GM21367 (cell line): ENCODE measurements at regions not wholly inside any gene's neighbourhood (a gene's known extent, or its start where the extent isn't known, plus 50 kb on each side); places are given as distances from the start of the nearest gene placed in this dataset.
"Not testable (repeated sequence)": the region's sequence is repeated elsewhere in the genome, so short reads cannot be mapped to it uniquely, and the experiment has no call there.

ENCODE experiments used
- ATAC-seq: cut with Tn5 transposase; IDR thresholded peaks from one replicate; pipeline ENCODE4 v1.9.1; 2021; ENCODE audit not compliant: unreplicated experiment

GRCh38 chr17:77607606-77608005 is 350.9 kb upstream of the TNRC6C start:
- no peak for ATAC-seq

- no peak for ATAC-seq
Measured at GRCh38 chr17:77608431-77608830, 350.1 kb upstream of the TNRC6C start.

- ATAC-seq, result no peak
Measured at GRCh38 chr17:77609553-77610517, 348.7 kb upstream of the TNRC6C start.

- no peak for ATAC-seq
Measured at GRCh38 chr17:77610518-77610893, 348.0 kb upstream of the TNRC6C start.

- no peak for ATAC-seq
Measured at GRCh38 chr17:77610972-77611521, 347.5 kb upstream of the TNRC6C start.

- ATAC-seq, result no peak
Measured at GRCh38 chr17:77611791-77612502, 346.6 kb upstream of the TNRC6C start.

GRCh38 chr17:77613218-77613617 is 345.3 kb upstream of the TNRC6C start:
- no peak for ATAC-seq

- no peak for ATAC-seq
Measured at GRCh38 chr17:77613627-77614026, 344.9 kb upstream of the TNRC6C start.

- no peak for ATAC-seq
Measured at GRCh38 chr17:77615703-77616253, 342.7 kb upstream of the TNRC6C start.

GRCh38 chr17:77616254-77616731 is 342.2 kb upstream of the TNRC6C start:
- no peak for ATAC-seq

- no peak for ATAC-seq
Measured at GRCh38 chr17:77617516-77617915, 341.0 kb upstream of the TNRC6C start.

- ATAC-seq, result no peak
Measured at GRCh38 chr17:77618173-77618572, 340.3 kb upstream of the TNRC6C start.

- ATAC-seq, result no peak
Measured at GRCh38 chr17:77618731-77619130, 339.8 kb upstream of the TNRC6C start.

- no peak for ATAC-seq
Measured at GRCh38 chr17:77619326-77619725, 339.2 kb upstream of the TNRC6C start.

- no peak for ATAC-seq
Measured at GRCh38 chr17:77619851-77620250, 338.7 kb upstream of the TNRC6C start.

GRCh38 chr17:77620282-77620681 is 338.2 kb upstream of the TNRC6C start:
- ATAC-seq, result no peak

GRCh38 chr17:77622084-77622483 is 336.4 kb upstream of the TNRC6C start:
- ATAC-seq, result not testable (repeated sequence)

- ATAC-seq, result no peak
Measured at GRCh38 chr17:77622647-77623046, 335.9 kb upstream of the TNRC6C start.

GRCh38 chr17:77623321-77623720 is 335.2 kb upstream of the TNRC6C start:
- ATAC-seq, result not testable (repeated sequence)

- ATAC-seq, result no peak
Measured at GRCh38 chr17:77628035-77628434, 330.5 kb upstream of the TNRC6C start.

GRCh38 chr17:77629284-77629683 is 329.2 kb upstream of the TNRC6C start:
- ATAC-seq, result not testable (repeated sequence)
